ENCODE measurements at regions not wholly inside any gene's neighbourhood (a gene's known extent, or its start where the extent isn't known, plus 50 kb on each side); places are given as distances from the start of the nearest gene placed in this dataset.

GRCh38 chr4:152239216-152239615 is 296.7 kb downstream of the FBXW7 start:
- TF ChIP-seq CTCF (conservative IDR thresholded peaks at IDR 0.05 in 1 of 2, IDR thresholded peaks at IDR 0.05 in 1 of 2; ENCODE audit: extremely low read depth in 1 of 2, insufficient read depth in 1 of 2, low read depth in 1 of 2, low read length in 2 of 2), result no peak
- TF ChIP-seq EZH2 (IDR thresholded peaks at IDR 0.05; ENCODE audit: borderline replicate concordance, low read length), result no peak
